ENCODE measurements at regions not wholly inside any gene's neighbourhood (a gene's known extent, or its start where the extent isn't known, plus 50 kb on each side); places are given as distances from the start of the nearest gene placed in this dataset.

GRCh38 chr6:132140189-132140588 lies 189.0 kb upstream of the CCN2 start:
- TF ChIP-seq, protein P1, sequence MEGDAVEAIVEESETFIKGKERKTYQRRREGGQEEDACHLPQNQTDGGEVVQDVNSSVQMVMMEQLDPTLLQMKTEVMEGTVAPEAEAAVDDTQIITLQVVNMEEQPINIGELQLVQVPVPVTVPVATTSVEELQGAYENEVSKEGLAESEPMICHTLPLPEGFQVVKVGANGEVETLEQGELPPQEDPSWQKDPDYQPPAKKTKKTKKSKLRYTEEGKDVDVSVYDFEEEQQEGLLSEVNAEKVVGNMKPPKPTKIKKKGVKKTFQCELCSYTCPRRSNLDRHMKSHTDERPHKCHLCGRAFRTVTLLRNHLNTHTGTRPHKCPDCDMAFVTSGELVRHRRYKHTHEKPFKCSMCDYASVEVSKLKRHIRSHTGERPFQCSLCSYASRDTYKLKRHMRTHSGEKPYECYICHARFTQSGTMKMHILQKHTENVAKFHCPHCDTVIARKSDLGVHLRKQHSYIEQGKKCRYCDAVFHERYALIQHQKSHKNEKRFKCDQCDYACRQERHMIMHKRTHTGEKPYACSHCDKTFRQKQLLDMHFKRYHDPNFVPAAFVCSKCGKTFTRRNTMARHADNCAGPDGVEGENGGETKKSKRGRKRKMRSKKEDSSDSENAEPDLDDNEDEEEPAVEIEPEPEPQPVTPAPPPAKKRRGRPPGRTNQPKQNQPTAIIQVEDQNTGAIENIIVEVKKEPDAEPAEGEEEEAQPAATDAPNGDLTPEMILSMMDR (IDR thresholded peaks at IDR 0.05): no peak
- no peak for TF ChIP-seq EZH2 (IDR thresholded peaks at IDR 0.05; ENCODE audit: borderline replicate concordance, insufficient read depth, low read depth, low read length, poor library complexity, severe bottlenecking)

Measured in B cell (primary cell).